GM19240 (cell line): ENCODE measurements at regions not wholly inside any gene's neighbourhood (a gene's known extent, or its start where the extent isn't known, plus 50 kb on each side); places are given as distances from the start of the nearest gene placed in this dataset.

Source experiments
- DNase-seq: peaks from one replicate; pipeline ENCODE4 v3.0.0; 2011; ENCODE audit warnings: low spot score; ENCODE audit not compliant: insufficient read length

GRCh38 chr4:58214376-58214775, 1104.2 kb upstream of the IGFBP7 start:
- no peak for DNase-seq

DNA sequence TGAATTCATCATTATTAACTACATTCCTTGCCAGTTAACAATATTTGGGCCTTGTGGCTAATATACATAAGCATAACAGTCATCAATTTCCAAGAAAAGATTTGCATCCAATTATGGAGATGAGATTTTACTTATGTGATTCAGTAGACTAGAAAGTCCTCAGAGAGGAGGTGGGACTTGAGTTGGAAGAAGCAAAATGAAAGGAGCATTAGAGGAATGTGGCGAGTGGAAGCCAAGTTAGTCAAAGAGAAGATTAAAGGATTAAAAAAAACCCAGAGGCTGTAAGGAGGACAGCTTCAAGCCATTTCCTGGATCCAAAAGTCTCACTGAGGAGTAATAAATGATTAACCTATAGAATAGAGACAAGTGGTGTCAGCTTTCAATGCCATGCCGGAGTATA, 1099.4 kb upstream of the IGFBP7 start:
- no peak for DNase-seq

DNA sequence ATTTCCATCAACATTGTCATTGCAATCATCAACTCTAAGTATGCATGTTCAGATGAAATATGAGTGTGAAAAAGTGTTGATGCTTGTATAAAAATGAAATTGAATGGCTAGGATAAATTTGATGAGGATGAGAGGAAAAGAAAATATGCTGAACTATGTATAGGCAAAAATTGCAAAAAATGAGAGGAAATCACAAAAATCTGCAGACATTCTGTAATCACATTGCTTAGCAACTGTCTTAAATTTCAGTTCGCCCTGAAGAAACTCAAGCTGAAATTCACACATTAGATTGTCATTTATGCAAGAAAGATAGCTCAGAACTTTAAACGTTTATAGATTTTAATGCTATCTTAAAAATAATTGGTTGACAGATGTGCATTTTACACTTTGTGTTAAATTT, 1098.8 kb upstream of the IGFBP7 start:
- DNase-seq, result no peak

GRCh38 chr4:58205446-58206235, 1095.5 kb upstream of the IGFBP7 start:
- no peak for DNase-seq

GRCh38 chr4:58192217-58192616, 1082.0 kb upstream of the IGFBP7 start:
- no peak for DNase-seq

DNA sequence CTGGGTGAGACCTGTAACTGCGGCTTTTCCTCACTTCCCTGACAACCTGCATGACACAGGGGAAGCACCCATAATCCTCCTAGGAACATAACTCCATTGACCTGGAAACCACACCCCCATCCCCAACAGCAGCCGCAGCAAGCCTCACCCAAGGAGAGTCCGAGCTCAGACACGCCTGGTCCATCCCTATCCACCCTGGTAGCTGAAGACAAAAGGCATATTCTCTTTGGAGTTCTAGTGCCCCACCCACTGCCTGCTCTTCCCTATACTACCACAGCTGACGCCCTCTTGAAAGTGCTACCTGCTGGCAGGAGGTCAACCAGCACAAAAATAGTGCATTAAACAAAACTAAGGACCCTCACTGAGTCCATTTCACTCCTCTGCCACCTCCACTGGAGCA, 1080.9 kb upstream of the IGFBP7 start:
- no peak for DNase-seq

DNA sequence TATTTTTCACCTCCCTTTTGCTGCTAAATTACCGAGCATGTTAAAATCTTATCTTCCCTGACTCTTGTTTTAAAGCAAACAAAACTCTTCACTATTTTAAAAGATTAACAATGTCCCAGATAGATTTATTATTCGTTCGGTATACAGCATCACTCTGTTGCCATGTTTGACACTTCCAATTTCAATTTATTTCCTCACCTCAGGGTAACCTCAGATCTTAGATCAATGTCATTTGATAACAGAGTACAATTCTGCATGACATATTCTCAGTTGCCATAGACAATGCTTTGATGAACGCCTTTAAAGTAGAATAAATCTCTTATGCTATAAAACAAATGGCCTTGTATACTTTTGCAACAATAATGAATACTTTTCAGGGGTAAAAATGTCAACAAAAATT, 1078.1 kb upstream of the IGFBP7 start:
- DNase-seq, result no peak

DNA sequence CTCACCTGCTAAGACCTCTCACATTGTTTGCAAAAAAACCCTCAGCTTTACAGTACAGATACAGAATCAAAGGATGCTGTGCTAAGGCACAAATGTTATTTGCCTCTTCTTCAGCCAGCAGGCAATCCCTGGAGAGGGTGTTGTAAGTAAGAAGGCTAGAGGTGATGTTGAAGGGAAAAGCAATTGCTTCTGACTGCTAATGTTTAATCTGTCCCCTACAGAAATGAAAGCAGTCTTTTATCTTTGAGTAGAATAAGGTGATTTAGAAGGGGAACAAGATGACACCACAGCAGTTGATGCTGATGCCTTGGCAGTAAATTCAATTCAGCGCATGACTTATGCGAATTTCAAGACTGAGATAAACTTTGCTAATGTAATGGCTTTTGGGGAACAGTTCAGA, 1064.8 kb upstream of the IGFBP7 start:
- DNase-seq, result no peak

DNA sequence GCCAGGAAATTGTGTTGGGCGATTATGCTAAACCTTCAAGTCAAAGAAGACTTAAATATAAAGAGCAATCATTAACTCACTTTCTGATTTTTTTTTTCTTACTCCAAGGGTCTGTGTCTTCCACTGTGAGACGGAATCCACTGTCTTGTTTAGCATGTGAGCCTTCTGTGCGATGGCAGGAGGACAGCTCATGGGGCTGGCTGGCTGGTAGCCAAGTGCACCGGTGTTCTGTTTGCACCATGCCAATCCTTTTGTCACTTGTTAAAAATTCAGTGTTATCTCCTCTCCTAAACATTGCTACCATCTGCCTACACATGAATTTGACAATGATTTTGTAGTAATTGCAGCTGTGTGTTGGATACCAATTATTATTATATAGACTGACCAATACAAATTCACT, 1056.3 kb upstream of the IGFBP7 start:
- DNase-seq, result no peak

DNA sequence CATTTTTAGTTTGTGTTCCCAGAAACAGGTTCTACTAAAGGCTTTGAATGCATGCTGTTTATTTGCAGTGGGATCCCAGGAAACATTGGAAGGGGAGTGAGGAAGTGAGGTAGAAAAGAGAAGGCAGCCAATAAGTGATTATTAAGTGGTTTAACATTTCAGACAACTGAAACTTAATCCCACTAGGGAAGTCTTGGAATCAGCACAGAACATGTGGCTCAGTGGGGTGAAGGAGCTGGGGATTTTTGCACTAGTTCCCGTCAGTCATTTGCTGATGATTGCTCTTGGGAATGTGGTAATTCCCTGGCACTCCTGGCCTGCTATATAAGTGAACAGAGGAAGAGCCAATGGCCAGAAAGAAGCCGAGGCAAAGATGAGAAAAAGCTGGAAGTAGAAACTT, 1053.0 kb upstream of the IGFBP7 start:
- no peak for DNase-seq

DNA sequence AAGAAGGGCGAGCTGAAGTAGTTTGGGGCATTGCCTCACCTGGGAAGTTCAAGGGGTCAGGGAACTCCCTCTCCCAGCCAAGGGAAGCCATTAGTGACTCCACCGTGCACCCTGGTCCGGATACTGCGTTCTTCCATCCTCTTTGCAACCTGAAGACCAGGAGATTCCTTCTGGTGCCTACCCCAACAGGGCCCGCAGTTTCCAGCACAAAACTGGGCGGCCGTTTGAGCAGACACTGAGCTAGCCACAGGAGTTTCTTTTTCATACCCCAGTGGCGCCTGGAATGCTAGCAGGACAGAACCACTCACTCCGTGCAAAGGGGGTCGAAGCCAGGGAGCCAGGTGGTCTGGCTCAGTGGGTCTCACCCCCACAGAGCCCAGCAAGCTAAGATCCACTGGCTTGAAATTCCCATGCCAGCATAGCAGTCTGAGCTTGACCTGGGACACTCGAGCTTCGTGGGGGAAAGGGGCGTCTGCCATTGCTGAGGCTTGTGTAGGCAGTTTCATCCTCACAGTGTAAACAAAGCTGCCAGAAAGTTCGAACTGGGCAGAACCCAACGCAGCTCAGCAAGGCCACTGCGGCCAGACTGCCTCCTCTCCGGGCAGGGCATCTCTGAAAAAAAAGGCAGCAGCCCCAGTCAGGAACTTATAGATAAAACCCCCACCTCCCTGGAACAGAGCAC, 1039.4 kb upstream of the IGFBP7 start:
- DNase-seq, result no peak

- DNase-seq, result no peak
Measured at GRCh38 chr4:58144721-58145120, 1034.5 kb upstream of the IGFBP7 start.

DNA sequence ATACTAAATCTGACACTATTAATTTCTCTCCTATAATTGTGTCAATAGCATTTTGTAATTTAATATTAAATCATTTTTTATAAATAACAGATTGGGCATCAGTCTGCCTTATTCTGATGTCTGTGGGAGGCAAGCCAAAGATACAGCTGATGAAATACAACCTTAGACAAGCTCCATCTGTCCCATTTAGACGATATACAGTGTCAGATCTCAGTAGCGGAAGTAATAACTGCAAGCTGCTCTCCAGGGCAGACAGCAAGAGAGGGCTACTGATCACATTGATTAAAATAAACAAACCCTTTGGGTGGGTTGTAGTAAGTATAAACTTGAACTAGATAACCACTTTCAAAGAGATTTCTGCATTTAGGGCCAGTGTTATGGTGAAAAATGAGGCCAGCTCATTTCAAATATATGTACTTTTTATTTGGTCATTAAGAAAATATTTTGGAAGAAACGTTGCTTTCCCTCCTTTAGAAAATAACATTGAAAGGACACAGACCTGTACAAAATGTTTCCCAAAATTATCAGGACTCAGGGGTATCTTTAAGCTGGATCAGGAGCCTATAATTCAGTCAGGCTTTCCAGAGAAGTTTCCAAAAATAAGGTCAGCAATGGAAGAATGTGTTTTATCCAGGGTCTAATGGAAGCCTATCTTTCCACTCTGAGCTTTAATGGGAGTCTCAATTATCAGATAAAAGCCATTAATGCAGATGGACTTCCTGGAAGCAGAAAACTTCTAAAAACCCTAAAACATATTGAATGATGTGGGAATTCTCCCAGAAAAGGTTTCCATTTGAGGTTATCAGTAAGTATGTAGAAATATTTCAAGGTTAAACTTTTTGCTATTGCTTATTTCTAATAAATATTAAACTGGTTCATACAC, 1028.8 kb upstream of the IGFBP7 start:
- DNase-seq, result no peak

DNA sequence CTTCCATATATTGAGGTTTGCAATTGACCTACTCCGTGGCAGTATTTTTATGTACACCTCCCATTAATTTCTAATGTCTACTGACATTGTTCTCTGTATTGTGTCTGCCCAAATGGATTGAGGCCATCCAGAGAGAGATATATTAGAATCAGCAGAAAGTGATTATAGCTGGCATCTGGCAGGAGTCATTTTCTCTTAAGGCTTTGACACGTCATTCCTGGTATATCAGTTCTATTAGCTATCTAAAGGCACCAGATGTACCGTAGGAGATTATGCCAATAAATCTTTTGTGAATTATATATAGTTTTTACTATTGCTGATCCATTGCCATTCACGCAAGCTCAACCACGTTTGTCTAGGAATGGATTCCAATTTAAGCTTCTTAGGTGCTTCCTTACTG, 1026.4 kb upstream of the IGFBP7 start:
- no peak for DNase-seq

DNA sequence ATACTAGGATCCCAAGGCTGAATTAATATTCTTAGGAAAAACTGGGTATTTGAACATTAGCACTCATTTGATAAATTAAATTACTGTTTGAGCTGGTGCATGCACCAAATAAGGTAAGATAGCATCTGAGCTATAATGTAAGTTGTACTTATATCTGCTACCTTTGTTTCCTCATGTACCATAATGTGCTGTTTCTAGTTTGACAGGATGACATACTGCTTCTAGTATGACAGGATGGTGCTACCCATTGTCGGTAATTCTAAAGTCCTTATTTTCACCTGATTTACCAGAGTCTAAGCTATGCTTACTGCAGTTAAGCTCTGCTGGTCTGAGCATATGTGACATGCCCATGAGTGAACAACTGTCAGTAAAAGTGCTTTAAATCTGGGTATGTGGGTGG, 1017.5 kb upstream of the IGFBP7 start:
- no peak for DNase-seq

DNA sequence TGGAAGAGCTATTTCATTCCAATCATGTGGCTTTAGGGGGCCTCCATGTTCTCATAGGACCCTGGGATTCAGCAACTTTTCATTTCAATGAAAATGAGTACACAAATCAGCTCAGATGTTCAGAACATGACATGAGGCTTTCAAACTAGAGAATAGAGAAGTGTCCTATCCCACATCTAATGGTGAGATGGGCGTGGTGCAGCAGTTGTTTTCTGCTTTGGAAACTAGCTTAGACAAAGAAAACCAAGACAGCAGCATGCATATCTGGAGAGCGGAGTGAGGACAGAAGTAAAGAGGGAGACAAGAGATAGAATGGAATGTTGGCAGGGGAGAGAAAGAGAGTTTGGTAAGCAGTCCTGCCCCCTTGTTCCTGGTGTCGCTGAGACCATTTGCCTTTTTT, 1009.1 kb upstream of the IGFBP7 start:
- DNase-seq, result no peak

- no peak for DNase-seq
Measured at GRCh38 chr4:58113126-58113525, 1002.9 kb upstream of the IGFBP7 start.

DNA sequence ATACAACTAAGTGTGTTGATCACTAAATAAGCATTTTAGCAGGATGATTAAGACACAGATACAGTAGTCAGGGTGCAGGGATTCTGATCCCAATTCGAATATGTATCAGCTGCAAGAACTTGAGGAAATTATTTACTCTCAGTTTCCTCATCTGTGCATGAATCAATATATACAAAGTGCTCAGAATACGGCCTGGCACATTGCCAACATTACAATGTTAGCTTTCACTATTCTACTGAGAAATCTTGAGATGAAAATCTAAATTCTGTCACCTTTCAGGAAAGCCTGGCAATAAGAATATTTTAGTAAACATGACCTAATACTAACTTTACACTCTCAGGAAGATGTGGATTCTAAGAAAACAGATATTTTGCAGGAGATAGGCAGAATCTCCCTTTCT, 1001.6 kb upstream of the IGFBP7 start:
- no peak for DNase-seq

DNA sequence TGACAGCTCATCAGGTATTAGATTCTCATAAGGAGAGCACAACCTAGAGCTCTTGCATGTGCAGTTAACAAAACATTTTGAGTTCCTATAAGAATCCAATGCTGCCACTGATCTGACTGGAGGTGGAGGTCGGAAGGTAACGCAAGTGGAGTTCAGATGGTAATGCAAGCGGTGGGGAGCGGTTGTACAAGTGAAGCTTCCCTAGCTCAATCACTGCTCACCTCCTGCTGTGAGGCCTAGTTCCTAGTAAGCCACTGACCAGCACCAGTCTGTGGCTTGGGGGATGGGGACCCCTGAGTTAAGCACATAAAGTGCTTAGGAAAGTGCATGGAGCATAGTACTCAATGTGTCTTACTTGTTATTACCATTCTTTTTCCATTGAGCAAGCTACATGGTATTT, 983.2 kb upstream of the IGFBP7 start:
- no peak for DNase-seq

GRCh38 chr4:58090539-58090938, 980.4 kb upstream of the IGFBP7 start:
- no peak for DNase-seq

DNA sequence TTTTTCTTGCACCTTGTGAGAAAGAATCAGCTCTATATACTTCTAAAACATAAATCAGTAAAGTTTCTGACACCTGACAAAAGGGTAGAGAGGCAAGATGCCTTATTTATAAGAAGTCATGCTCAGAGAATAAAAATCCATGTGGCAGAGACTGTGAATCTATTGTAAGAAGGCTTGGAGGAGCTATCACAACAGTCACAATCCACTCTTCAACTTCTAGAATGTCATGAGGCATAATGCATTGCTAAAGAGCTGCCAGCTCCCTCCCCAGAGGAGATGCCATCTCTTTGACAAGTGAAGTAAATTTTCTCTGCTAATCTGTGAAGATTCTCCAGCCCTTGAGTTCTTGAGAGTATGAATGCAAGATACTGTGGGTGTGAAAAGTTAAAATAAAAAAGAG, 971.2 kb upstream of the IGFBP7 start:
- no peak for DNase-seq

- no peak for DNase-seq
Measured at GRCh38 chr4:58075724-58076123, 965.5 kb upstream of the IGFBP7 start.
